NCI-H1694 (cell line): ENCODE measurements at regions not wholly inside any gene's neighbourhood (a gene's known extent, or its start where the extent isn't known, plus 50 kb on each side); places are given as distances from the start of the nearest gene placed in this dataset.
"Not testable (repeated sequence)": the region's sequence is repeated elsewhere in the genome, so short reads cannot be mapped to it uniquely, and the experiment has no call there.

Source experiments
- DNase-seq: peaks from one replicate; lab custom pipeline; 2025; lab: John Stamatoyannopoulos, UW

GRCh38 chr7:10780400-10780747 is 193.3 kb upstream of the PHF14 start:
- no peak for DNase-seq

DNA sequence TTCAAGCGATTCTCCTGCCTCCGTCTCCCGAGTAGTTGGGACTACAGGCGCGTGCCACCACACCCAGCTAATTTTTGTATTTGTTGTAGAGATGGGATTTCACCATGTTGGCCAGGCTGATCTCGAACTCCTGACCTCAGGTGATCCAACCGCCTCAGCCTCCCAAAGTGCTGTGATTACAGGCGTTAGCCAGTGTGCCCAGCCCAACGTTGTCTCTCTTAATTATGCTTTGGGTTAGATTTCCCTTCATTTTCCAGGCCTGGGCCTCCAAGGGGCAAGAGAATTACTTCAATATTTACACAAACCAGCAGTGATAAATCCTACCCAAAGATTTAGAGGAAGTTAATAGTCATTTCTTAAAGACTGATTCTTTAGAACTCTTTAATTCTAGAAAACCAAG is 186.7 kb upstream of the PHF14 start:
- not testable (repeated sequence) for DNase-seq

DNA sequence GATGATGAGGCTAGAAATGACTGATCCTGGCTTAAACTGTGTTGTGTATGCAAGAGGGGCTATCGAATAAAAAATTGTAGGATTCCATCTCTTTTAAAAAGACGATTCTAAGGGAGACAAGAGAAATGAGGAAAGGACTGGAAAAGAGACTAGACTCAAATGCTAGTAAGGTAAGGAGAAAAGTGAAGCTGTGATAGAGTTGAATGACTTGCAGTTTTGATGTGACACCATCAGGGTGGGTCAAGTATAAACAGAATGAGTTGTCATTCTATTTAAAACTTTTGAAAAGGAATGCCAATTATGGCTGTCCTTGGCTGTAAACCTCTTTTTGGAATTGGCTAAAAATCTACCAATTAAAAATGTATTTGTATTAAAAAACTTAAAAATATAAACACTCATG is 184.5 kb upstream of the PHF14 start:
- no peak for DNase-seq

DNA sequence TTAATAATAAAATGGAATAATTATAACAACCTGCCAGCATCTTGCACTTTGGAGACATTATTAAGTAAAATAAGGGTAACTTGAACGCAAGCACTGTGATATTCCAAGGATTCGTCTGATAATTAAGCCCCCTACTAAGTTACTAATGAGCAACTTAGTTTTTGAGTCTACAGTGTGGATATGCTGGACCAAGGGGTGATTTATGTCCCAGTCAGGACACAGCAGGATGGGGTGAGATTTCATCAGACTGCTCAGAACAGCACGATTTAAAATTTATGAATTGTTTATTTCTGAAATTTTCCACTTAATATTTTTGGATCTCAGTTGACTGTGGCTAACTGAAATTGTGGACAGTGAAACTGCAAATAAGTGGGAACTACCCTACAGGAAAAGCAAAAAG is 182.8 kb upstream of the PHF14 start:
- DNase-seq = no peak

DNA sequence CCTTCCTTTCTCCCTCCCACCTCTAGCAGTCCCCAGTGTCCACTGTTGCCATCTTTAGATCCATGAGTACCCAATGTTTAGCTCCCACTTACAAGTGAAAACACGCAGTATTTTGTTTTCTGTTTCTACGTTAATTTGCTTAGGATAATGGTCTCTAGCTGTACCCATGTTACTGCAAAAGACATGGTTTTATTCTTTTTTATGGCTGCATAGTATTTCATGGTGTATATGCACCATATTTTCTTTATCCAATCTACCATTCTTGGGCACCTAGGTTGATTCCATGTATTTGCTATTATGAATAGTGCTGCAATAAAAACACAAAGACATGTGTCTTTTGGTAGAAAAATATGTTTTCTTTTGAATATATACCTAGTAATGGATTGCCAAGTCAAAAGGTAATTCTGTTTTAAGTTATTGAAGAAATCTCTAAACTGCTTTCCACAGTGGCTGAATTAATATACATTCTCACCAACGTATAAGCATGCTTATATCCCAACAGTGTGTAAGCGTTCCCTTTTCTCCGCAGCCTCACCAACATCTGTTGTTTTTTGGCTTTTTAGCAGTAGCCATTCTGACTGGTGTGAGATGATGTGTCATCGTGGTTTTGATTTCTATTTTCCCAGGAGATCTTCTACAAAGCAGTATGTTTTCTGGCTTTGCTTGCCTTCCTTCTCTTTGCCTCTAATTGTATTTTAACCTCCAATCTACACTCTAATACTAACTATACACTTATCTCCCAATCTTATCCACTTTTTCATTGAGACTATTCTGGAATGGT is 179.5 kb upstream of the PHF14 start:
- no peak for DNase-seq

- DNase-seq = no peak
Observed at GRCh38 chr7:10797157-10797556, 176.5 kb upstream of the PHF14 start.

- DNase-seq = no peak
Observed at GRCh38 chr7:10798044-10798443, 175.6 kb upstream of the PHF14 start.

DNA sequence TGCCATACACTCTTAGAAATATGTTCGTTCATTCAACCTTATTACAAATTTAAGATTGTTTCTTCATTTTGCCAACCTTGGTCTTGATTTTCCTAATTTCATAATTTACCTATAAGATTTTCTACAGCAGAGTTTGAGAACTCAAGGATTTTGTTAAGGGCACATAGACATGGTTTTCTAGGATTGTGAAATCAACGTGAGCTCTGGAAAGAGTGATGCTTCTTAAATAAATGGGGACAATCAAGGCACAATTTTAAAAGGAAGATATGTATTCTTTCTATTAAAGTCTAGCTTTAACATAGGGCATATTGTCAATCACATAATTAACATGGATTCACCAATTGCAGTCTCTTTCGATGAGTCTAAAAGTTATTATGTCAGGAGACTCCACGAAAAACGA is 174.2 kb upstream of the PHF14 start:
- DNase-seq = no peak

GRCh38 chr7:10802011-10802410 is 171.7 kb upstream of the PHF14 start:
- DNase-seq = no peak

GRCh38 chr7:10802526-10802925 is 171.1 kb upstream of the PHF14 start:
- DNase-seq = no peak

DNA sequence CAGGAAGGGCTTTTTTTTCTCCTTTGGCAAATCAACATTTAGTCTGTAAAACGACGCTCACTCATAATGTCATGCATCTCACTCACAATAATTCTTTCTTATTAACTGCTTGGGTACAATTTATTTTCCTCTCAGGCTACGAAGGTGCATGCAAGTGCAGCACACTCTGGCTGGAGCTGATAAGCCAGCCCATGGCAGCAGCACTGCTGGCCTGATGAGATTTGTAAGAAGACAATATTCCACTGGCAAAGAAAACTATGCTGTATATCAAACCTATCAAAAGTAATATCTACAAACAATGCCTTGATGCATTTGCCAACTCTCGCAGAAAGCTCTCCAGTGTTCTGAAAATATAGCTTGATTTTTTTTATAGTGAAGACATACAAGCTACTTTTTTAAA is 170.0 kb upstream of the PHF14 start:
- DNase-seq = no peak

DNA sequence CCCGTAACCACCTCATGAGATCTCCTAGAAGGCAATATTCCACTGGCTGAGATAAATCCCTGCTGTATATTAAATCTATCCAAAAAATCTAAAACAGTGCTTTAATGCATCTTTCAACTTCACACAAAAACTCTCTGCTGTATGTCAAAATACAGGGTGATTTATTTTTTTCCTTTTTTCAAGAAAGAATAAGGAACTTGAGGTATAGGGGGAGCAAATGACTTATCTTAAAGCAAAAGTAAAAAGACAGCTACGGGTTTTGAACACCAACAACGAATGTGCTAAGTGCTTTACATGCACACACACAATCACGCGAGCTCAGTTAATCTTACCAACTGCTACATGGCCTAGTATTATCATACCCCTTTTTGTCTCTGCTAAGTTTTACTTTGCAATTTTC is 168.9 kb upstream of the PHF14 start:
- no peak for DNase-seq

DNA sequence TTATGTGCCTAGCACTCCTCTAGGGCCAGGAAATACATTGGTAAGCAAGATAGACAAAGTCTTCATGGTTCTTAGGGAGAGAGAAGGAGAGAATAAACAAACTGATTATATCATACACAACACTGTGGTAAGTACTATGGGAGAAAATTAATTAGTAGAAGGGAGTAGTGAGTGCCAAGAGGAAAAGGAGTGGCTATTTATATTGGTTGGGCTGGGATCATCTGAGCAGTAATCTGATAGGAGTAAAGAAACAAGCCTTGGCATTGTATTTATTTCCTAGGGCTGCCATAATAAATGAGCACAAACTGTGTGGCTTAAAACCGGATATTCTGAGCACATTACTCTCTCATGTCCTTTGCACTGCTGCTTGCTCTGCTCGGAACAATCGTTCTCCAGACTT is 158.1 kb upstream of the PHF14 start:
- DNase-seq = no peak

- DNase-seq = no peak
Observed at GRCh38 chr7:10821156-10821555, 152.5 kb upstream of the PHF14 start.

- no peak for DNase-seq
Observed at GRCh38 chr7:10824154-10824553, 149.5 kb upstream of the PHF14 start.

- no peak for DNase-seq
Observed at GRCh38 chr7:10838228-10838627, 135.4 kb upstream of the PHF14 start.

DNA sequence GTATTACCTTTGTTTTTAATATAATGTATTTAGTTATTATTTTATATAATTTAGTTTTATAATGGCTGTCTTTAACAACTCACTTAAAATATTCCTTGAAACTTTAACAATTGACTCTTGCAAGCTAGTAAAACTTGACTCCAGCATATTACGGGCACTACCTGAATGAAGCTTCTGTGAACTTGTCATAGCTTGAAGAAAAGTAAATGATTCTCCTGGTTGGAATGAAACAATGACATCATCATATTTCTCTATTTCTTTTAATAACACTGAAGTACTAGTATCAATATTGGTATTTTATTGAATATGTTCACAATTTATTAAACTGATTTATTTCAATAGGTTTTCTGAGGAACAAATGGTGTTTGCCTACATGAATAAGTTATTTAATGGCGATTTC is 128.4 kb upstream of the PHF14 start:
- DNase-seq = no peak

DNA sequence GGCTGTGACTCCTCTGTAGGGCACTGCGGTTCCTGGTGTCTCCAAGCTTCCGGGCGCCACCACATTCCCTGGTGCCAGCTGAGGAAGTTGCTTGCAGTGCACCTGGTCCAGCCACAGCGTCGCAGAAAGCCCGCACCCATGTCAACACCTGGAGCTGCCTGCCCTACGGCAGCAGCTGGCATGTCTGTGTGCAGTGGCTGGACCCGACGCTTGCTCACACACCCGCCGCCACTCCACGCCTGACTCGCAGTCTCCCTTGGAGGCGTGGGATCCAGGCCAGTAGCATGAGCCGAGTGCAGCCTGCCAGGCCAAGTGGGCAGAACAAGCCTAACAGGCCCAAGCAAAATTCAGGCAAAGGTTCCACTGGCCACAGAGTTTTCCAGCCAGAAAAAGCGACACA is 118.1 kb upstream of the PHF14 start:
- no peak for DNase-seq

- DNase-seq = no peak
Observed at GRCh38 chr7:10860516-10860915, 113.2 kb upstream of the PHF14 start.

- no peak for DNase-seq
Observed at GRCh38 chr7:10863476-10863875, 110.2 kb upstream of the PHF14 start.

DNA sequence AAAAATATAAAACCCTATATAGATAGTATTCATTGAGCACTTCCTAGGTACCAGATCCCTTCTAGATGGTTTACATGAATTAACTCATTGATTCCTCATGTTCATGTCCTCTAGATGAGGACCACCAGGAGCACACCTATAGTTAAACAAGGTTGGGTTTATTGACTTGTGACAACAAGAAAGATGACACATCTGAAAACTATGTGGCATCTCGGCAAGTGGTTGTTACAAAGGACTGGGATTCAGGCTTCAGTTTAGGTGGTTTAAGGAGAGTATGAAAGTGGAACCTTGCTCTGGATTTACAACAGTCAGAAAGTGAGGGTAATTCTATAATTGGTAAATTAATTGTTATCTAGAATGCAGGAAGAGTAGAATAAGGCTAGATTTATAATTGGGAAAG is 99.0 kb upstream of the PHF14 start:
- no peak for DNase-seq

GRCh38 chr7:10875080-10875479 is 98.6 kb upstream of the PHF14 start:
- no peak for DNase-seq

DNA sequence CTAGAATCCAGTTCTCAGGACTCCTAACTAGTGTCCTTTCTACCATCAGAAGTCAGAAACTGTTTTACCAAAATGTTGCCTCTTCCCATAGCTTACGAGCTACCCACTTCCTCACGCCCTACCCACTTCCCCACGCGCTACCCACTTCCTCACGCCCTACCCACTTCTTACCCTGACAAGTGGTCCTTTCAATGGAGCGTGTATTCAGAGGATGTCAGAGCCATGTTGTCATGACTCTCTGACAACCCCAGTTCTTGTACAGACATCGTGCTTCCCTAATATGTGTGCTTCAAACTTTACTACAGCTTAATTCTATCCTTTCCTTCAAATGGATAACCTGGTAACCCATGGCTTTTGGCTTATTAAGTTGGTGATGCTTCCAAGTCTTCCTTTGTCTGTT is 84.8 kb upstream of the PHF14 start:
- no peak for DNase-seq

- DNase-seq = peak; percentile 66
Observed at GRCh38 chr7:10889266-10889898, 84.3 kb upstream of the PHF14 start.
